GM12872 (cell line): ENCODE measurements at regions not wholly inside any gene's neighbourhood (a gene's known extent, or its start where the extent isn't known, plus 50 kb on each side); places are given as distances from the start of the nearest gene placed in this dataset.

Experiments
- TF ChIP-seq, protein P1 (sequence below): IDR thresholded peaks from 3 replicates; pipeline ENCODE4 v1.5.1; 2011; ENCODE audit warnings: low read depth, mild to moderate bottlenecking, low read length, moderate library complexity; ENCODE audit not compliant: insufficient read depth

DNA sequence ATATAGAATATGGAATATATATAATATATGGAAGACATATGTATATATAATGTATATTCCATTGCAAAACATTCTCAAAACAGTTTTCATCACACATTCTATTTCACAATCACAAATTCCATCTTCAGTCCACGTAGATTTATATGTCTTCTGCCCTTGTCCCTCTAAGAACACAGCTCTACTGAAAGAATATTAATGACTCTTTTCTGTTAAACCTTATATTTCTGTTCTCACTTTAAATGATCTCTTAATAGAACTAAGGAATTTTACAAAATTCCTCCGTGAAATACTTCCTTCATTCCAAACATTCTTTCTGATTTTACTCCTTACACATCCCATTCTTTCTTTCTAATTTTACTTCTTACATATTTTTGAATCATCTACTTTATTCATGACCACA is 1043.1 kb upstream of the PABPC4L start:
- TF ChIP-seq, protein P1, sequence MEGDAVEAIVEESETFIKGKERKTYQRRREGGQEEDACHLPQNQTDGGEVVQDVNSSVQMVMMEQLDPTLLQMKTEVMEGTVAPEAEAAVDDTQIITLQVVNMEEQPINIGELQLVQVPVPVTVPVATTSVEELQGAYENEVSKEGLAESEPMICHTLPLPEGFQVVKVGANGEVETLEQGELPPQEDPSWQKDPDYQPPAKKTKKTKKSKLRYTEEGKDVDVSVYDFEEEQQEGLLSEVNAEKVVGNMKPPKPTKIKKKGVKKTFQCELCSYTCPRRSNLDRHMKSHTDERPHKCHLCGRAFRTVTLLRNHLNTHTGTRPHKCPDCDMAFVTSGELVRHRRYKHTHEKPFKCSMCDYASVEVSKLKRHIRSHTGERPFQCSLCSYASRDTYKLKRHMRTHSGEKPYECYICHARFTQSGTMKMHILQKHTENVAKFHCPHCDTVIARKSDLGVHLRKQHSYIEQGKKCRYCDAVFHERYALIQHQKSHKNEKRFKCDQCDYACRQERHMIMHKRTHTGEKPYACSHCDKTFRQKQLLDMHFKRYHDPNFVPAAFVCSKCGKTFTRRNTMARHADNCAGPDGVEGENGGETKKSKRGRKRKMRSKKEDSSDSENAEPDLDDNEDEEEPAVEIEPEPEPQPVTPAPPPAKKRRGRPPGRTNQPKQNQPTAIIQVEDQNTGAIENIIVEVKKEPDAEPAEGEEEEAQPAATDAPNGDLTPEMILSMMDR, result no peak

DNA sequence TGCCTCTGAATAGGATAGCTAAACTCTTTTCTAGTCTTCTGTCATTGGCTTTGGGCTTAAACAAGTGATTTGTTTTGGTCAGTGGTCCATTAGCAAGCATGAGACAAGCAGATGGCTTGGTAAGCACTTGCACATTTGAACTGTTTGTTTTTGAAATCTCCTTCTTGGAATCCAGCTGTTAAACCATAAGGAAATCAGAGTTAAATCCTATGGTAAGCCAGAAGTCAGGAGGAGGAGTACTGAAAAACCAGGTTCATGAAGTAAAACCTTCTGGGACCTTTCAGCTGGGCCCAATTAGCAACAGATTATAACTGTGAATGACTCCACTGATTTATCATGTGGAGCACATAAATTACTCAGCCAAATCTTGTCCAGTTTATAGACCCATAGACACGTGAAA is 1042.5 kb upstream of the PABPC4L start:
- TF ChIP-seq, protein P1, result no peak

DNA sequence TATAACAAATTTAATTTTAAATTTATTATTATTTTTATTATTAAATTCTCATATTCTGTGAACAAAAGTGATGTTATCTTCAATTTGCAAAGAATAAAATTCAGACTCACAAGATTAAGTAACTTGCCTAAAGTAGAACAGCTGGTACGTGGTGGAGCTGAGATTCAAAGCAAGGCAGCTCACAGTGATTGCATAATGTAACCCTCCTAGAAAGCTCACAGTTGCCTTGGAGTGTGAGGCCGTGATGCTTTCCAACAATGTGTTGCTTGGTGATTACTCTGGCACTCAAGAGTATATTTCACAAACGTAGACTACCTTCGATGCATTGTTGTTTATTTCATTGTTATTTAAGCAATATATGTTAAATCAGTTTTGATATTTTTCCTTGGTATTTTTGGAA is 1039.2 kb upstream of the PABPC4L start:
- TF ChIP-seq, protein P1, result no peak

DNA sequence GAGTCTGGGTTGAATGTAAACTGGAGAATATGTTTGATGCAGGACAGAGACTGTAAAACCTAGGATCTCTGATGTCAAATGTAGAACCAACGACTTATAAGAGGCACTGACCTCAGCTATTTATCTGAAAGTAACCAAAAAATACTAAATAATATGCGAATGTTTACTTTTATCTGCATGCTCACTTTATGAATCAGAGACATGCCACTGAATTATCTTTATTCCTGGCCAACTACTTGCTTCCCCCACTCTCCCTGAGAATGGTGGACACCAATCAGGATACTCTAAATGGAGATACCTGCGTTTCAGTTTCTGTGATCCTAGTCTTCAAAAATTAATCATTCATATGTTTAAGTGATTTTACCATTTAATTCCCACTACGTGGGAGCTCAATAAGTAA is 1038.4 kb upstream of the PABPC4L start:
- TF ChIP-seq, protein P1, result no peak

DNA sequence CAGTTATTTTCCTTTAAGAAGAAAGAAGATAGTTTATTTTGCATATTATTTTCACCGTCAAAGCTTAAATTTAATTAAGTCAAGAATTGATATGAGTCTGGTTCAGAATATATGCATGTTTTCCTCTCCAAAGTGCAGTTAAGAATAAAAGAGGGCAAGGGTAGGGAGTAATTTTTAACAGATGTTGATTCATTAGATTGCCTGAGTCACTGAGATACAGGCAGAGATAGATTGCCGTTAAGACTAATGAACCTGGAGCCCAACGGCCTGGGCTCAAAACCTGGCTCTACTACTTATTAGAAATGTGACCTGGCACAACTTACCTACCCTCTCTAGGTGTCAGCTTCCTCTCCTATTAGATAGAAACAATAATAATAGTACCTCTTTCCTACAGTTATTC is 1037.4 kb upstream of the PABPC4L start:
- TF ChIP-seq, protein P1, result no peak

DNA sequence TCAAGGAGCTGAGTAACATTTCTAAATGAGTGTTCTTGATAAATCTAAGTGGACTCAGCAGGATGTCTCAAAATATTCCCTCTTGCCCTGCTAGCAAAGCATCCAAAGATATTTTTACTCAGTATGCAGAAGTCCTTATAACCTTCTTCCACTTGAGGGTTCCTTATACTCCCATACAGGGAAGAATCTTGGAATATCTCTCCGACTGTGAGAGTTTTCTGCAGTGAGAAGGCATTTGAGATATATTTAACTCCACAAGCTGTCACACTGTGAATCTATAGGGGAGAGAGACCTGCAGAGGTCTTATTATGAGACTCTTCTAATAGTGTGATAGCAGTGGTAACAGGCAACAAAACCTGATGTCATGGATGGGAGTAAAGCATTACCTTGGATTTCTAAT is 1034.5 kb upstream of the PABPC4L start:
- TF ChIP-seq, protein P1, result no peak

DNA sequence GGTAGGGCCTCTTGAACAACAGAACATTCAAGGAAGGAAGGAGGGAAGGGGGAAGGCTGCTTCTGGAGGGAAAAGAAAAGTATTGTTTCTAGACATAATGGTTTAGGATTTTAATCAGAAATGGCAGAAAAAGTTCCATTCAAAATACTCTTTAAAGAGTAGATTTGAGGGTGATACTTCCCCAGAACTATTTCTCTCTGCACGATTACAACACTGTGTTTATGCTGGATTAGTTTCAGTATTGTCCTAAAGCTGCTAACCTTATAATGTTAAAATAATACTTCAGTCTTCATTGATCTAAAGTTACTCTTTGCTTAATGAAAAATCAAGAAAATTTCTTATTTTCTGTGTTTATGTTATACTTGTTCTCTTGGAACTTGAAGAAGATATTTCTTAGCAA is 1026.3 kb upstream of the PABPC4L start:
- TF ChIP-seq, protein P1, result no peak

DNA sequence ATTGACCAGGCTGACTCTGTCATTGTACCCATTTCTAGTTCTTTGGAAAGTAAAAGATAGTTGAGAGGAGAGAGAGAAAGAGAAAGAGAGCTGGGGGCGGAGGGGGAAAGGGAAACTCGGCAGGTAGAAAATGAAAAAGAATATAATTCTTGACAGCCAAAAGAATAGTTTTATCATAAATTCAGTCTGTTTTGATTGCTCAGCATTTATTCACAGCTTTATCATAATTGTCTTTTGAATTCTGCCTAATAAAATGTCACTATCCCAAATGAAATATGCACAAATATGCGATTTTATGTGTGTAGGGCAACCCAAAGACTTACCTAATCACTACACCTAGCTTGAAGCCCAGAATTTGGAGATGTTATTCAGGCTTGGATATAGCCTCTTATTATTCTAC is 1024.0 kb upstream of the PABPC4L start:
- TF ChIP-seq, protein P1, result no peak
